ENCODE measurements at regions not wholly inside any gene's neighbourhood (a gene's known extent, or its start where the extent isn't known, plus 50 kb on each side); places are given as distances from the start of the nearest gene placed in this dataset.

GRCh38 chr2:57100436-57100835, 916.6 kb downstream of the CCDC85A start:
- intact Hi-C loops (cut with micrococcal nuclease; ENCODE audit: unreplicated experiment), result no loop called here
- 0 out of 2 replicates have a peak, but pooled peaks cover 3% of the 10 kb centered on the region for H3K9me3 ChIP-seq
- peaks cover 15% of the 10 kb centered on the region for H3K9me3 Mint-ChIP-seq (ENCODE audit: unreplicated experiment)
- H3K27me3 Mint-ChIP-seq (ENCODE audit: insufficient read depth, unreplicated experiment), result no peaks in the 10 kb centered on the region
- POLR2A ChIA-PET, result no interaction called here
- no peaks in the 10 kb centered on the region for H3K4me1 ChIP-seq
- no peaks in the 10 kb centered on the region for H3K36me3 Mint-ChIP-seq (ENCODE audit: insufficient read depth, unreplicated experiment)
- H3K36me3 ChIP-seq (ENCODE audit: control insufficient read depth, insufficient read depth, low read length), result no peaks in the 10 kb centered on the region
- TF ChIP-seq CTCF (IDR thresholded peaks at IDR 0.05; ENCODE audit: insufficient read depth in 1 of 2, low read depth in 1 of 2, low read length in 1 of 2, severe bottlenecking in 1 of 2, unreplicated experiment in 1 of 2), result no peak
- H3K27ac Mint-ChIP-seq (ENCODE audit: unreplicated experiment), result no peak overlapping the region
- H3K4me3 ChIP-seq (ENCODE audit: low read depth, low read length), result no peak overlapping the region
- CTCF ChIA-PET, result no interaction called here
- no peak for DNase-seq
- no peaks in the 10 kb centered on the region for H3K27me3 ChIP-seq (replicated peaks; ENCODE audit: control insufficient read depth, insufficient read depth, low read length)
- no peaks in the 10 kb centered on the region for H3K4me1 Mint-ChIP-seq (ENCODE audit: low read depth, unreplicated experiment)
- no peak overlapping the region for H3K4me3 Mint-ChIP-seq (ENCODE audit: unreplicated experiment)
- BruUV-seq (replicated peaks), result no TSS peak

DNA sequence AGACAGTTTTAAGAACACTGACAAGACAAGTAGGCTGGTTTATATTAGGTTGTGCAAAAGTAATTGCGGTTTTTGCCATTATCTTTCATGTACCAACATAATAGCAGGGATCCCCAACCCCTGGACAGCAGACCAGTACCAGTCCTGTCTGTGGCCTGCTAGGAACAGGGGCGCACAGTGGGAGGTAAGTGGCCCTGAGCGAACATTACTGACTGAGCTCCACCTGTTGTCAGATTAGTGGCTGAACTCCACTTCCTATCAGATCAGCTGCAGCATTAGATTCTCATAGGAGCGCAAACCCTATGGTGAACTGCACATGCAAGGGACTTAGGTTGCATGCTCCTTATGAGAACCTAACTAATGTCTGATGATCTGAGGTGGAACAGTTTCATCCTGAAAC, 921.9 kb downstream of the CCDC85A start:
- Mint-ChIP-seq H3K27me3 (ENCODE audit: insufficient read depth, unreplicated experiment) (no peaks in the 10 kb centered on the region), H3K9me3 (ENCODE audit: unreplicated experiment) (peaks cover 18% of the 10 kb centered on the region), H3K4me3 (ENCODE audit: unreplicated experiment) (no peak overlapping the region), H3K4me1 (ENCODE audit: low read depth, unreplicated experiment) (no peaks in the 10 kb centered on the region), H3K36me3 (ENCODE audit: insufficient read depth, unreplicated experiment) (no peaks in the 10 kb centered on the region), H3K27ac (ENCODE audit: unreplicated experiment) (no peak overlapping the region)
- intact Hi-C loops (cut with micrococcal nuclease; ENCODE audit: unreplicated experiment), result no loop called here
- ChIA-PET POLR2A (no interaction called here), CTCF (no interaction called here)
- TF ChIP-seq CTCF (IDR thresholded peaks at IDR 0.05; ENCODE audit: insufficient read depth in 1 of 2, low read depth in 1 of 2, low read length in 1 of 2, severe bottlenecking in 1 of 2, unreplicated experiment in 1 of 2), result no peak
- Histone ChIP-seq H3K4me1 (peaks cover 6% of the 10 kb centered on the region; the same call in 1 of the 2 replicates), H3K36me3 (ENCODE audit: control insufficient read depth, insufficient read depth, low read length) (no peaks in the 10 kb centered on the region), H3K27me3 (replicated peaks; ENCODE audit: control insufficient read depth, insufficient read depth, low read length) (no peaks in the 10 kb centered on the region), H3K4me3 (ENCODE audit: low read depth, low read length) (no peak overlapping the region), H3K9me3 (no peaks in the 10 kb centered on the region)
- no TSS peak for BruUV-seq (replicated peaks)
- DNase-seq, result no peak

- peaks cover 6% of the 10 kb centered on the region; the same call in 1 of the 2 replicates for H3K4me1 ChIP-seq
- no peaks in the 10 kb centered on the region for H3K27me3 Mint-ChIP-seq (ENCODE audit: insufficient read depth, unreplicated experiment)
- H3K27ac Mint-ChIP-seq (ENCODE audit: unreplicated experiment), result no peak overlapping the region
- H3K36me3 ChIP-seq (ENCODE audit: control insufficient read depth, insufficient read depth, low read length), result no peaks in the 10 kb centered on the region
- POLR2A ChIA-PET, result no interaction called here
- no peak for TF ChIP-seq CTCF (IDR thresholded peaks at IDR 0.05; ENCODE audit: insufficient read depth in 1 of 2, low read depth in 1 of 2, low read length in 1 of 2, severe bottlenecking in 1 of 2, unreplicated experiment in 1 of 2)
- DNase-seq, result no peak
- BruUV-seq (replicated peaks), result no TSS peak
- no peak overlapping the region for H3K4me3 ChIP-seq (ENCODE audit: low read depth, low read length)
- CTCF ChIA-PET, result no interaction called here
- no peaks in the 10 kb centered on the region for H3K9me3 ChIP-seq
- no peaks in the 10 kb centered on the region for H3K36me3 Mint-ChIP-seq (ENCODE audit: insufficient read depth, unreplicated experiment)
- H3K27me3 ChIP-seq (replicated peaks; ENCODE audit: control insufficient read depth, insufficient read depth, low read length), result no peaks in the 10 kb centered on the region
- H3K4me3 Mint-ChIP-seq (ENCODE audit: unreplicated experiment), result no peak overlapping the region
- intact Hi-C loops (cut with micrococcal nuclease; ENCODE audit: unreplicated experiment), result no loop called here
- peaks cover 13% of the 10 kb centered on the region for H3K9me3 Mint-ChIP-seq (ENCODE audit: unreplicated experiment)
- no peaks in the 10 kb centered on the region for H3K4me1 Mint-ChIP-seq (ENCODE audit: low read depth, unreplicated experiment)
Measured at GRCh38 chr2:57107353-57107752, 923.6 kb downstream of the CCDC85A start.

Data from Caco-2 (cell line).